HG03095 (cell line): ENCODE measurements at regions not wholly inside any gene's neighbourhood (a gene's known extent, or its start where the extent isn't known, plus 50 kb on each side); places are given as distances from the start of the nearest gene placed in this dataset.

ENCODE experiments used
- ATAC-seq: cut with Tn5 transposase; IDR thresholded peaks from one replicate; pipeline ENCODE4 v1.9.1; 2021; ENCODE audit warnings: moderate library complexity; ENCODE audit not compliant: unreplicated experiment

DNA sequence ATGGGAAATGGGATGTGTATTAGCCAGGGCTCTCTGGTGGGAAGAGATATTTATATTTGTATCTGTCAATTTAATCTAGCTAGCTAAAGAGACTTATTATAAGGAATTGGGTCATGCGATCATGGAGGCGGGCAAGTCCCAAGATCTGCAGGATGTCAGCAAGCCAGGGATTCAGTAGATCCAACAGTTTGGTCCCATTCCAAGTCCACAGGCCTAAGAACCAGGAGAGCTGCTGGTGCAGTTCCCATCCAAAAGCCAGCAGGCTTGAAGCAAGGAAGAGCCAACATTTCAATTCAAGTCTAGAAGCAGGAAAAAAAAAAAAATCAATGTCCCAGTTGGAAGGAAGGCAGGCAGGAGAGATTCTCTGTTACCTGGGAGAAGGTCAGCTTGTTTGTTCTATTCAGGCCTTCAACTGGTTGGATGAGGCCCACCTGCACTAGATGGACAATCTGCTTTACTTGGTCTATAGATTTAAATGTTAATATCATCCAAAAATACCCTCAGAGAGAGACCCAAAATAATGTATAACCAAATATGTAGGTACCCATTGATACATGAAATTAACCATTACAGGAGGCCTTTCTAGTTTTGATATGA is 60.7 kb upstream of the BCAT1 start:
- ATAC-seq: no peak

GRCh38 chr12:25005376-25005775 is 56.5 kb upstream of the BCAT1 start:
- no peak for ATAC-seq

- no peak for ATAC-seq
Measured at GRCh38 chr12:25004447-25004846, 55.5 kb upstream of the BCAT1 start.

- ATAC-seq: no peak
Measured at GRCh38 chr12:25001311-25001710, 52.4 kb upstream of the BCAT1 start.
